ENCODE measurements at regions not wholly inside any gene's neighbourhood (a gene's known extent, or its start where the extent isn't known, plus 50 kb on each side); places are given as distances from the start of the nearest gene placed in this dataset.

GRCh38 chr9:120265791-120266190 is 314.2 kb downstream of the CDK5RAP2 start:
- no peaks in the 10 kb centered on the region for H3K27me3 ChIP-seq (replicated peaks; ENCODE audit: control insufficient read depth, insufficient read depth, low read length, poor library complexity, severe bottlenecking)
- no peak overlapping the region for H3K4me3 ChIP-seq (ENCODE audit: insufficient read depth, low read depth, low read length, poor library complexity, severe bottlenecking)
- no peak overlapping the region for H3K27ac ChIP-seq (ENCODE audit: insufficient read depth, low read length, poor library complexity, severe bottlenecking)
- no peaks in the 10 kb centered on the region for H3K4me1 ChIP-seq (ENCODE audit: control insufficient read depth, insufficient read depth, low read length, poor library complexity, severe bottlenecking)
- H3K36me3 ChIP-seq (ENCODE audit: control insufficient read depth, insufficient read depth, low read length), result no peaks in the 10 kb centered on the region
- no peaks in the 10 kb centered on the region for H3K9me3 ChIP-seq (ENCODE audit: control insufficient read depth, low read length)
- no peak for DNase-seq

- DNase-seq, result no peak
- Histone ChIP-seq H3K27me3 (replicated peaks; ENCODE audit: control insufficient read depth, insufficient read depth, low read length, poor library complexity, severe bottlenecking) (no peaks in the 10 kb centered on the region), H3K4me3 (ENCODE audit: insufficient read depth, low read depth, low read length, poor library complexity, severe bottlenecking) (no peak overlapping the region), H3K9me3 (ENCODE audit: control insufficient read depth, low read length) (no peaks in the 10 kb centered on the region), H3K27ac (ENCODE audit: insufficient read depth, low read length, poor library complexity, severe bottlenecking) (no peak overlapping the region), H3K4me1 (ENCODE audit: control insufficient read depth, insufficient read depth, low read length, poor library complexity, severe bottlenecking) (no peaks in the 10 kb centered on the region), H3K36me3 (ENCODE audit: control insufficient read depth, insufficient read depth, low read length) (no peaks in the 10 kb centered on the region)
Measured at GRCh38 chr9:120264528-120264927, 315.4 kb downstream of the CDK5RAP2 start.

- Histone ChIP-seq H3K36me3 (ENCODE audit: control insufficient read depth, insufficient read depth, low read length) (no peaks in the 10 kb centered on the region), H3K4me1 (ENCODE audit: control insufficient read depth, insufficient read depth, low read length, poor library complexity, severe bottlenecking) (no peaks in the 10 kb centered on the region), H3K9me3 (ENCODE audit: control insufficient read depth, low read length) (no peaks in the 10 kb centered on the region), H3K27ac (ENCODE audit: insufficient read depth, low read length, poor library complexity, severe bottlenecking) (no peak overlapping the region), H3K27me3 (replicated peaks; ENCODE audit: control insufficient read depth, insufficient read depth, low read length, poor library complexity, severe bottlenecking) (no peaks in the 10 kb centered on the region), H3K4me3 (ENCODE audit: insufficient read depth, low read depth, low read length, poor library complexity, severe bottlenecking) (no peak overlapping the region)
- no peak for DNase-seq
Measured at GRCh38 chr9:120263836-120264235, 316.1 kb downstream of the CDK5RAP2 start.

GRCh38 chr9:120261419-120261818 is 318.5 kb downstream of the CDK5RAP2 start:
- Histone ChIP-seq H3K4me3 (ENCODE audit: insufficient read depth, low read depth, low read length, poor library complexity, severe bottlenecking) (no peak overlapping the region), H3K36me3 (ENCODE audit: control insufficient read depth, insufficient read depth, low read length) (no peaks in the 10 kb centered on the region), H3K4me1 (ENCODE audit: control insufficient read depth, insufficient read depth, low read length, poor library complexity, severe bottlenecking) (no peaks in the 10 kb centered on the region), H3K9me3 (ENCODE audit: control insufficient read depth, low read length) (no peaks in the 10 kb centered on the region), H3K27me3 (replicated peaks; ENCODE audit: control insufficient read depth, insufficient read depth, low read length, poor library complexity, severe bottlenecking) (no peaks in the 10 kb centered on the region), H3K27ac (ENCODE audit: insufficient read depth, low read length, poor library complexity, severe bottlenecking) (no peak overlapping the region)
- no peak for DNase-seq

- H3K36me3 ChIP-seq (ENCODE audit: control insufficient read depth, insufficient read depth, low read length), result no peaks in the 10 kb centered on the region
- no peaks in the 10 kb centered on the region for H3K4me1 ChIP-seq (ENCODE audit: control insufficient read depth, insufficient read depth, low read length, poor library complexity, severe bottlenecking)
- DNase-seq, result no peak
- H3K27ac ChIP-seq (ENCODE audit: insufficient read depth, low read length, poor library complexity, severe bottlenecking), result no peak overlapping the region
- no peak overlapping the region for H3K4me3 ChIP-seq (ENCODE audit: insufficient read depth, low read depth, low read length, poor library complexity, severe bottlenecking)
- no peaks in the 10 kb centered on the region for H3K9me3 ChIP-seq (ENCODE audit: control insufficient read depth, low read length)
- no peaks in the 10 kb centered on the region for H3K27me3 ChIP-seq (replicated peaks; ENCODE audit: control insufficient read depth, insufficient read depth, low read length, poor library complexity, severe bottlenecking)
Measured at GRCh38 chr9:120259100-120259499, 320.9 kb downstream of the CDK5RAP2 start.

GRCh38 chr9:120258096-120258495 is 321.9 kb downstream of the CDK5RAP2 start:
- Histone ChIP-seq H3K36me3 (ENCODE audit: control insufficient read depth, insufficient read depth, low read length) (no peaks in the 10 kb centered on the region), H3K27ac (ENCODE audit: insufficient read depth, low read length, poor library complexity, severe bottlenecking) (no peak overlapping the region), H3K4me1 (ENCODE audit: control insufficient read depth, insufficient read depth, low read length, poor library complexity, severe bottlenecking) (no peaks in the 10 kb centered on the region), H3K27me3 (replicated peaks; ENCODE audit: control insufficient read depth, insufficient read depth, low read length, poor library complexity, severe bottlenecking) (no peaks in the 10 kb centered on the region), H3K4me3 (ENCODE audit: insufficient read depth, low read depth, low read length, poor library complexity, severe bottlenecking) (no peak overlapping the region), H3K9me3 (ENCODE audit: control insufficient read depth, low read length) (no peaks in the 10 kb centered on the region)
- no peak for DNase-seq

- DNase-seq, result no peak
- Histone ChIP-seq H3K4me1 (ENCODE audit: control insufficient read depth, insufficient read depth, low read length, poor library complexity, severe bottlenecking) (no peaks in the 10 kb centered on the region), H3K9me3 (ENCODE audit: control insufficient read depth, low read length) (no peaks in the 10 kb centered on the region), H3K27me3 (replicated peaks; ENCODE audit: control insufficient read depth, insufficient read depth, low read length, poor library complexity, severe bottlenecking) (no peaks in the 10 kb centered on the region), H3K4me3 (ENCODE audit: insufficient read depth, low read depth, low read length, poor library complexity, severe bottlenecking) (no peak overlapping the region), H3K27ac (ENCODE audit: insufficient read depth, low read length, poor library complexity, severe bottlenecking) (no peak overlapping the region), H3K36me3 (ENCODE audit: control insufficient read depth, insufficient read depth, low read length) (no peaks in the 10 kb centered on the region)
Measured at GRCh38 chr9:120257483-120257882, 322.5 kb downstream of the CDK5RAP2 start.

GRCh38 chr9:120256146-120256545 is 323.8 kb downstream of the CDK5RAP2 start:
- DNase-seq, result no peak
- no peaks in the 10 kb centered on the region for H3K36me3 ChIP-seq (ENCODE audit: control insufficient read depth, insufficient read depth, low read length)
- H3K27ac ChIP-seq (ENCODE audit: insufficient read depth, low read length, poor library complexity, severe bottlenecking), result no peak overlapping the region
- H3K9me3 ChIP-seq (ENCODE audit: control insufficient read depth, low read length), result no peaks in the 10 kb centered on the region
- H3K27me3 ChIP-seq (replicated peaks; ENCODE audit: control insufficient read depth, insufficient read depth, low read length, poor library complexity, severe bottlenecking), result no peaks in the 10 kb centered on the region
- H3K4me1 ChIP-seq (ENCODE audit: control insufficient read depth, insufficient read depth, low read length, poor library complexity, severe bottlenecking), result no peaks in the 10 kb centered on the region
- H3K4me3 ChIP-seq (ENCODE audit: insufficient read depth, low read depth, low read length, poor library complexity, severe bottlenecking), result no peak overlapping the region

GRCh38 chr9:120252248-120252647 is 327.7 kb downstream of the CDK5RAP2 start:
- H3K27ac ChIP-seq (ENCODE audit: insufficient read depth, low read length, poor library complexity, severe bottlenecking), result no peak overlapping the region
- no peaks in the 10 kb centered on the region for H3K27me3 ChIP-seq (replicated peaks; ENCODE audit: control insufficient read depth, insufficient read depth, low read length, poor library complexity, severe bottlenecking)
- H3K36me3 ChIP-seq (ENCODE audit: control insufficient read depth, insufficient read depth, low read length), result no peaks in the 10 kb centered on the region
- H3K4me3 ChIP-seq (ENCODE audit: insufficient read depth, low read depth, low read length, poor library complexity, severe bottlenecking), result no peak overlapping the region
- H3K4me1 ChIP-seq (ENCODE audit: control insufficient read depth, insufficient read depth, low read length, poor library complexity, severe bottlenecking), result no peaks in the 10 kb centered on the region
- H3K9me3 ChIP-seq (ENCODE audit: control insufficient read depth, low read length), result no peaks in the 10 kb centered on the region
- DNase-seq, result no peak

- H3K27me3 ChIP-seq (replicated peaks; ENCODE audit: control insufficient read depth, insufficient read depth, low read length, poor library complexity, severe bottlenecking), result no peaks in the 10 kb centered on the region
- DNase-seq, result no peak
- no peaks in the 10 kb centered on the region for H3K9me3 ChIP-seq (ENCODE audit: control insufficient read depth, low read length)
- H3K4me3 ChIP-seq (ENCODE audit: insufficient read depth, low read depth, low read length, poor library complexity, severe bottlenecking), result no peak overlapping the region
- H3K36me3 ChIP-seq (ENCODE audit: control insufficient read depth, insufficient read depth, low read length), result no peaks in the 10 kb centered on the region
- H3K4me1 ChIP-seq (ENCODE audit: control insufficient read depth, insufficient read depth, low read length, poor library complexity, severe bottlenecking), result no peaks in the 10 kb centered on the region
- H3K27ac ChIP-seq (ENCODE audit: insufficient read depth, low read length, poor library complexity, severe bottlenecking), result no peak overlapping the region
Measured at GRCh38 chr9:120242116-120242811, 337.7 kb downstream of the CDK5RAP2 start.

Data from effector memory CD4-positive, alpha-beta T cell (primary cell).